ENCODE measurements at regions not wholly inside any gene's neighbourhood (a gene's known extent, or its start where the extent isn't known, plus 50 kb on each side); places are given as distances from the start of the nearest gene placed in this dataset.
"Not testable (repeated sequence)": the region's sequence is repeated elsewhere in the genome, so short reads cannot be mapped to it uniquely, and the experiment has no call there.

DNA sequence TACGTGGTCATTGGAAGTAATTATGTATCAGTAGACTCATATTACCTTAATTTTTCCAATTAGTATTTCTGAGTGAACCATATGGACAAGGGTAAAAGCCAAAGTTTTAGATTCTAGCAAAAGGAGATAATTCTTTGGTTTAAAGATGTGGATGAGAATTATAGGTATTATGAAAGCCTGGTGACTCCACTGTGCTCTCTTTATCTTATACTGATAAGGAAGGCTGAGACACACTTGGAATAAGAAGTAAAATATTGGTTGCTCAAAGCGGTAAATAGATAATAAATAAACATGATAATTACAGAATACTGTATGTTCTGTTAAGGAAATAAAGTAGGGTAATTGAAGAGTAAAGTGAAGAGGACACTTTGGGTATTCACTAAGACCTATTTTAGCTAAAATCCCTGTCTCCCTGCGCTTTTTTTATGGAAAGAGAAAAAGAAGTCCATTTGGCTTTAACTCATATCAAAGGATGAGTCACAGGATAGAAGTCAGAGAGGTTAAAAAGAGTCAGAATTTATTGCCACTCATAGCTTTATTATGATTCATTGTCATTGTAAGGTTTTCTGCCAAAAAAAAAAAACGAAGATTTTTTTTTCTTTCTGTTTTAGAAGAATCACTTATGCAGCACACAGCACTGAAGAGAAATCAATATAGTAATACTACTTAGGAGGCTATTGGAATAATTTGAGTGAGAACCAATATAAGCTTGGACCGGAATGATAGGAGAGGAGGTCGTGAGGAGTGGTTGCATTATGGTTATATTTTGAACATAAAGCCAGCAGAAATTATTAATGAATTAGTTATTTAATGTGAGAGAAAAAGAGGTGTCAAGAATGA lies 2463.1 kb downstream of the ARAP2 start:
- ChIA-PET CTCF (no interaction called here), POLR2A (no interaction called here)

- ChIA-PET CTCF (no interaction called here), POLR2A (no interaction called here)
Measured at GRCh38 chr4:33785843-33786242, 2458.5 kb downstream of the ARAP2 start.

GRCh38 chr4:33802578-33802977 lies 2441.7 kb downstream of the ARAP2 start:
- ChIA-PET CTCF (no interaction called here), POLR2A (no interaction called here)

DNA sequence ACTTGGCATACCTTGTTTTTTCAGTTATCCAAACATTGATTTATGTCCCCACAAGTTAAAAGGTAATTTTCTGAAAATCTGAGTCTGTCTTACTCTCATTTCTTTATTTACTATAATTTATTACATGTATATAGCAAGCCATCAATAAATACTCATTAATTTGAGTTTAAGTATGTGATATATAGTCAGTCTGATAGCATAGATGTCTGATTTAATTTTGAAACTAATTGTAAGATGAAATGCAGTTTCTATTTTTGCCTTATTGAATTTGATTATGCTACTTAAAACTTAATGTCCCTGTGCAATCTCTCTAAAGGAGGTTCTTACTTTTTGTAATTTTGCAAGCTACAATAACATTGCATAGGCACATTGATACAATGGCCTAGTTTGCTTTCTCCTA lies 2418.6 kb downstream of the ARAP2 start:
- CTCF ChIA-PET, result no interaction called here
- POLR2A ChIA-PET, result no interaction called here

DNA sequence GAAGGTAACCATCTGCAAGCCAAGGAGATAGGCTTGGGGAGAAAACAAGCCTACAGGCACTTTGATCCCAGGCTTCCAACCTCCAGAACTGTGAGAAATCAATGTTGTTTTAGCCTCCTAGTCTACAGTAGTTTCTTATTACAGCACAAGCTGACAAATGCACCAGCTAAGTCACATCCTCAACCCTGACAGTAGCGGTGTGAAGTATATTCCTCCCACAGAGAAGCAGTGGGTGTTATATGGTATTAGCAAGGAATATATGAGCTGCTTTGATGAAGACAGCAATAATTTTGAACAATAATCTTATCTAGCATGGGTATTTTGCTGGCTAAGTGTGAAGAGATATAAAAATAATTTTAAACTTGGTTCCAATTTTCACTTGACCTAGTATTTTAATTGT lies 2415.0 kb downstream of the ARAP2 start:
- POLR2A ChIA-PET, CTCF ChIA-PET: not testable (repeated sequence)

DNA sequence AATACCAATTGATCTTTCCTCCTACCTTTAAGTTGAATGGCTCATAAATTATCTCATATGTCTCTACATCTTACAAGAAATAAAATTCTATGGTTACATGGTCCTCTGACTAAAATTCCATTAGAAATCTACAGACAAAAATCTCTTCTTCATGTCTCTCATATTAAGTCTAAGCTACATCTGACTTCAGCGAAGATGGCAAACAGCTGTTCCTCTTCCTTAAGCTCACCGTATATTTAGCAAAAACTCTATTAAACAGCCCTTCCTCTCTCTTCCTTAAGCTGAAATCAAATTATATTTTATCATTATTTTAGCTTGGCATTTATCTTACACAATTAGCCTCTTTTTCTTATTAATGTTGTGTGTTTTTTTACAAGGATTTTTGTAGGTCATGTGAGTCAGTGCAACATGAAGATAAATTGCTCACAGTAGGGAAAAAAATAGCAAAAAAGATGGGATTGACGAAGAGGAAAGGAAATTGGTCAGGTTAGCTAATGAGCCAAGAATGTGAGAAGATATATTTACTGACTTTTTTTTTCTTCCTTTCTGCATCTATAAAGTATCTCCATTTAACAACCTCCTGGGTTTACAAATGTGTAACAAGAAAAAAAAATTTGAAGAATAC lies 2412.8 kb downstream of the ARAP2 start:
- ChIA-PET POLR2A (no interaction called here), CTCF (no interaction called here)

GRCh38 chr4:33835764-33836163 lies 2408.6 kb downstream of the ARAP2 start:
- CTCF ChIA-PET, POLR2A ChIA-PET: not testable (repeated sequence)

DNA sequence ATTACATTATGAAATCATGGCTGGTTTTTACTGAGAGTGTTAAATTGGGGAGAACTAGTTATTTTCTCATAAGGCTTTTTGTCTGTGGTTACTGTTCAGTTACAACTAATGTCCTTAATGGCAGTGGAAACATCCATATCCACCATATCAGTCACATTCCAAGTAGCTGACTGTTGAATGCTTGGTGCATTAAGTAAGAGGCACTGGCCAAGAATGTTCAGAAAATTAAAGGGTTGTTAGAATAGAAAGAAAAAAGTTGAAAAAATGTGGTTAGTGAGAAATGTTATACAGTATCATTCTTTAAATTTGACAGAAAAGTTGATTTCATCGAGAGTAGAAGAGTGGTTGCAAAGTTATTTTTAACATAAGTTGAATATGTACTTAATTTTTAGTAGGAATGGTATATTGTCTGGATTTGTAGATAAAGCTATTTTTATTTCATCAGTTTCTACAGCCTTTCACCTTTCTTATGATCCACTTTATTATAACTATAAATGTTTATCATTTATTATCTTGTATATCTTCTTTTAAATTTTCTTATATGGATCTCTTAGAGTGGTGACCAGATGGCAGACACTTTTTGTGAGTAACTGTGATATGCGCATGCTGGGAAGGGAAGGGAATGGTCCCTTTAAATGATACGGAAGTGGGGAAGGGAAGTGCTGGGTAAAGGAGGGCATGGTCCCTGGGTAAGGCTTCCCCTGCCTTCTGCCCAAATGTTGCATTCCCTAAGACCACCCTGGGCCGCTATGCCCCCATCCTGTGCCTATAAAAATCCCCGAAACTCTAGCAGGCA lies 2407.1 kb downstream of the ARAP2 start:
- POLR2A ChIA-PET, result no interaction called here
- CTCF ChIA-PET, result no interaction called here

DNA sequence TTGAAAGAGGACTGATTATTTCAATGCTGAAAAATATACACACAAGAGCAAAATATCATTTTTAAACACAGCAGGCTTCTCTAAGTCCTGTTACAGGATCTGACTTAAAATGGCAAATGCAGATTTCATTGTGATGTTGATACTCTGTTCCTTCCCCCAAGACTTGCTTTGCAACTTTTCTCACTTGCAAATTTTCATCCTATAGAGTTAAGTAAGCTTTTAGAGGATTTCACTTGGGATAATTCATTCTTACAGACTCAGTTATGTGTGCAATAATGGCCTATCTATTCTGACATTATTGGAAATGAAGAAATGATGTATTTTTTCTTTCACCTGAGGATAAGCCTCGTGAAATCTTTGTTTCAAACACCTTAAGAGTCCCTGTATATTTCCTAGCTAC lies 2403.2 kb downstream of the ARAP2 start:
- ChIA-PET POLR2A (no interaction called here), CTCF (no interaction called here)

GRCh38 chr4:33850371-33850902 lies 2393.9 kb downstream of the ARAP2 start:
- CTCF ChIA-PET, result no interaction called here
- POLR2A ChIA-PET, result no interaction called here

- POLR2A ChIA-PET, CTCF ChIA-PET: not testable (repeated sequence)
Measured at GRCh38 chr4:33853670-33854069, 2390.6 kb downstream of the ARAP2 start.

- CTCF ChIA-PET, result no interaction called here
Measured at GRCh38 chr4:33864290-33864859, 2379.9 kb downstream of the ARAP2 start.

DNA sequence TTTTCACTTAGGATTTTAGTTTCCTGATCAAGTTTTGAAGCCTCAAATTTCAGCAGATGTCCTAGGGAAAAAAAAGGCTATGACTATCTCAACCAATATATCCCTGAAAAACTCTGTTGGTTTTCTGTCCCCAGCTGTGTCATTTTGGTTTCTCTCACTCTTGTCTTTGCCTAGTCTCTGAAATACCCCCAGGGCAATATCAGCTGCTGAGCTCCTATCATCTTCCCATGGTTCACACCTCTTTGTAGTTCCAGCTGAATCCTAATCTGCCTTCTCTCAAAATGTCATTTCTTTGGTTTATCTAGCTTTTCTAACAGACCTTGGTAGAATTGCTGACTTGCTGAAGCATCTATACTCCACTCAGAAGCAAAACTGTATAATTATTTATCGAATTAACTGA lies 2370.5 kb downstream of the ARAP2 start:
- POLR2A ChIA-PET, result no interaction called here
- CTCF ChIA-PET, result no interaction called here

More at GRCh38 chr4:33864290-33864859, 2379.9 kb downstream of the ARAP2 start:
- POLR2A ChIA-PET, result no interaction called here

DNA sequence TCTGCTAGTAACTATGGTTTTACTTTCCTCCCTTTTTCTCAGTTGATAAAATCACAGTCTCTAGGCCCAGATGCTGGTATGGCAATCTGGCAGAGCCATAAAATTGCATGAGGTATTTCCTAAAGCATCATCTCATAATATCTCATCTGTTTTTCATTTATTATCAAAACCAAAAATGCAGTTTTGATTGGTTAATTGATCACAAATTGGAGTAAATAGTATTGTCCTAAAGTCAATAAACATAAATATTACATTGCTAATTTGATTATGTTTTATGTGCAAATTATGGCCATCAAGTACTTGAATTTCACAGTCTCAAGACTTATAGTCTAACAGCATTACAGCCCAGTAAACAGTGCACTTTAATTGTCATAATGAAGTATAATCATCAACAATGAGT lies 2365.6 kb downstream of the ARAP2 start:
- CTCF ChIA-PET, result no interaction called here
- POLR2A ChIA-PET, result no interaction called here

GRCh38 chr4:33881176-33881575 lies 2363.1 kb downstream of the ARAP2 start:
- ChIA-PET CTCF (no interaction called here), POLR2A (no interaction called here)

GRCh38 chr4:33882246-33882990 lies 2361.9 kb downstream of the ARAP2 start:
- ChIA-PET POLR2A (no interaction called here), CTCF (no interaction called here)

GRCh38 chr4:33883111-33883510 lies 2361.2 kb downstream of the ARAP2 start:
- ChIA-PET CTCF (no interaction called here), POLR2A (no interaction called here)

GRCh38 chr4:33886356-33886755 lies 2358.0 kb downstream of the ARAP2 start:
- CTCF ChIA-PET, result no interaction called here
- POLR2A ChIA-PET, result no interaction called here

DNA sequence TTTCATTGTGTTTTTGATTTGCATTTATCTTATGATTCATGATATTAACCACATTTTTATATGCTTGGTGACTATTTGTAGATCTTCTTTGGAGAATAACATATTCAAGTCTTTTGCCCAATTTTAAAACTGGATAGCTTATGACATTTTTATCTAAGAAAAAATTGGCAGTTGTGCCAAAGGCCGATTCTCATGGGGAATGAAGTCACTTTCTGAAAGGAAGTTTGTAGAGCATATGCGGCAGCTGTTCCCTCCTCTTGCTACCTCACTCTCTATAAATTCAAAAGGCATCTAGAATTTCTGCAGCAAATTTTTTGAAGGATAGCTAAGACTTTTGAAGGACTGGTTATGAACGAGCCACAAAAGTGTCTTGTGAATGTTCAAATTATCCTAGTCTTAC lies 2353.5 kb downstream of the ARAP2 start:
- CTCF ChIA-PET, result no interaction called here
- POLR2A ChIA-PET, result no interaction called here

- ChIA-PET POLR2A (no interaction called here), CTCF (no interaction called here)
Measured at GRCh38 chr4:33911959-33912358, 2332.4 kb downstream of the ARAP2 start.

Data from activated CD8-positive, alpha-beta memory T cell treated with anti-CD3 and anti-CD28 coated beads for 36 hours (primary cell).